ENCODE measurements at regions not wholly inside any gene's neighbourhood (a gene's known extent, or its start where the extent isn't known, plus 50 kb on each side); places are given as distances from the start of the nearest gene placed in this dataset.

DNA sequence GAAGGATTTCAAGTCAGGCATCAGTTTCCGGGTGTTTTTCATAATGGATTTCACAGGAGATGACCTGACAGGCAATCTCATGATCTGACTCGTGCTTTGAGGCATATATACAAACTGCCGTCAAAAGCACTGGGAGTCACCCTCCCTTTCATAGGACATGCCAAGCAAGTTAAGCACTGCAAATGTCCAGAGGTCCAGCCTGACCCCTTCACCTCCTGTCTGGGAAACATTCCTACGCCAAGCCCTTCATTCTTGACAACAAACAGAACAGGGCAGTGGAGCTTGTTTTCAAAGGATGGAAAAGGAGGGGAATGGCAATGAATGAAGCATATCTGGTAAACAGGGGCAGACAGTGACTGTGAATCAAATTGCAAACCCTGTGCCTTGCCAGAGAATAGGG is 963.6 kb downstream of the BCL11A start:
- no peak overlapping the region for H3K27ac ChIP-seq (ENCODE audit: low read depth, low read length)
- H3K4me2 ChIP-seq (ENCODE audit: low read depth, low read length, poor library complexity, severe bottlenecking), result no peak overlapping the region
- H2AFZ ChIP-seq (ENCODE audit: low read depth, low read length, severe bottlenecking), result no peak overlapping the region
- no peaks in the 10 kb centered on the region for H3K9me3 ChIP-seq (ENCODE audit: insufficient read depth, low read length)
- no peak overlapping the region for H3K4me3 ChIP-seq (ENCODE audit: insufficient read depth, low read length, poor library complexity, severe bottlenecking)
- no peaks in the 10 kb centered on the region for H3K36me3 ChIP-seq (ENCODE audit: low read length)
- H4K20me1 ChIP-seq (ENCODE audit: low read depth, low read length), result no peaks in the 10 kb centered on the region
- no peaks in the 10 kb centered on the region for H3K9me2 ChIP-seq (replicated peaks; ENCODE audit: insufficient read depth, low read length)
- H3F3A ChIP-seq (ENCODE audit: insufficient read depth), result no peaks in the 10 kb centered on the region
- H3K27me3 ChIP-seq (ENCODE audit: low read length), result no peaks in the 10 kb centered on the region
- no peak overlapping the region for H3K9ac ChIP-seq (ENCODE audit: low read length)
- H3K79me2 ChIP-seq (ENCODE audit: insufficient read depth, low read length), result no peaks in the 10 kb centered on the region
- TF ChIP-seq, protein P1, sequence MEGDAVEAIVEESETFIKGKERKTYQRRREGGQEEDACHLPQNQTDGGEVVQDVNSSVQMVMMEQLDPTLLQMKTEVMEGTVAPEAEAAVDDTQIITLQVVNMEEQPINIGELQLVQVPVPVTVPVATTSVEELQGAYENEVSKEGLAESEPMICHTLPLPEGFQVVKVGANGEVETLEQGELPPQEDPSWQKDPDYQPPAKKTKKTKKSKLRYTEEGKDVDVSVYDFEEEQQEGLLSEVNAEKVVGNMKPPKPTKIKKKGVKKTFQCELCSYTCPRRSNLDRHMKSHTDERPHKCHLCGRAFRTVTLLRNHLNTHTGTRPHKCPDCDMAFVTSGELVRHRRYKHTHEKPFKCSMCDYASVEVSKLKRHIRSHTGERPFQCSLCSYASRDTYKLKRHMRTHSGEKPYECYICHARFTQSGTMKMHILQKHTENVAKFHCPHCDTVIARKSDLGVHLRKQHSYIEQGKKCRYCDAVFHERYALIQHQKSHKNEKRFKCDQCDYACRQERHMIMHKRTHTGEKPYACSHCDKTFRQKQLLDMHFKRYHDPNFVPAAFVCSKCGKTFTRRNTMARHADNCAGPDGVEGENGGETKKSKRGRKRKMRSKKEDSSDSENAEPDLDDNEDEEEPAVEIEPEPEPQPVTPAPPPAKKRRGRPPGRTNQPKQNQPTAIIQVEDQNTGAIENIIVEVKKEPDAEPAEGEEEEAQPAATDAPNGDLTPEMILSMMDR (IDR thresholded peaks at IDR 0.05; ENCODE audit: insufficient read depth, low read length, poor library complexity, severe bottlenecking), result no peak
- TF ChIP-seq EZH2phosphoT487 (conservative IDR thresholded peaks at IDR 0.05; ENCODE audit: low read length), result no peak

GRCh38 chr2:59588286-59588685 is 965.2 kb downstream of the BCL11A start:
- no peak overlapping the region for H3K4me3 ChIP-seq (ENCODE audit: insufficient read depth, low read length, poor library complexity, severe bottlenecking)
- H3K9ac ChIP-seq (ENCODE audit: low read length), result no peak overlapping the region
- H3K27me3 ChIP-seq (ENCODE audit: low read length), result no peaks in the 10 kb centered on the region
- no peak overlapping the region for H2AFZ ChIP-seq (ENCODE audit: low read depth, low read length, severe bottlenecking)
- H3K9me3 ChIP-seq (ENCODE audit: insufficient read depth, low read length), result no peaks in the 10 kb centered on the region
- H3K4me2 ChIP-seq (ENCODE audit: low read depth, low read length, poor library complexity, severe bottlenecking), result no peak overlapping the region
- H3K9me2 ChIP-seq (replicated peaks; ENCODE audit: insufficient read depth, low read length), result no peaks in the 10 kb centered on the region
- no peaks in the 10 kb centered on the region for H3K36me3 ChIP-seq (ENCODE audit: low read length)
- H3K27ac ChIP-seq (ENCODE audit: low read depth, low read length), result no peak overlapping the region
- H4K20me1 ChIP-seq (ENCODE audit: low read depth, low read length), result no peaks in the 10 kb centered on the region
- TF ChIP-seq, protein P1 (IDR thresholded peaks at IDR 0.05; ENCODE audit: insufficient read depth, low read length, poor library complexity, severe bottlenecking), result no peak
- TF ChIP-seq EZH2phosphoT487 (conservative IDR thresholded peaks at IDR 0.05; ENCODE audit: low read length), result no peak
- no peaks in the 10 kb centered on the region for H3F3A ChIP-seq (ENCODE audit: insufficient read depth)
- no peaks in the 10 kb centered on the region for H3K79me2 ChIP-seq (ENCODE audit: insufficient read depth, low read length)

GRCh38 chr2:59586176-59586575 is 967.3 kb downstream of the BCL11A start:
- H3K4me3 ChIP-seq (ENCODE audit: insufficient read depth, low read length, poor library complexity, severe bottlenecking), result no peak overlapping the region
- H3K36me3 ChIP-seq (ENCODE audit: low read length), result no peaks in the 10 kb centered on the region
- no peak overlapping the region for H3K9ac ChIP-seq (ENCODE audit: low read length)
- H4K20me1 ChIP-seq (ENCODE audit: low read depth, low read length), result no peaks in the 10 kb centered on the region
- H3K27me3 ChIP-seq (ENCODE audit: low read length), result no peaks in the 10 kb centered on the region
- TF ChIP-seq, protein P1 (IDR thresholded peaks at IDR 0.05; ENCODE audit: insufficient read depth, low read length, poor library complexity, severe bottlenecking), result no peak
- no peak for TF ChIP-seq EZH2phosphoT487 (conservative IDR thresholded peaks at IDR 0.05; ENCODE audit: low read length)
- no peak overlapping the region for H2AFZ ChIP-seq (ENCODE audit: low read depth, low read length, severe bottlenecking)
- H3K27ac ChIP-seq (ENCODE audit: low read depth, low read length), result no peak overlapping the region
- no peaks in the 10 kb centered on the region for H3F3A ChIP-seq (ENCODE audit: insufficient read depth)
- no peaks in the 10 kb centered on the region for H3K9me3 ChIP-seq (ENCODE audit: insufficient read depth, low read length)
- no peak overlapping the region for H3K4me2 ChIP-seq (ENCODE audit: low read depth, low read length, poor library complexity, severe bottlenecking)
- H3K9me2 ChIP-seq (replicated peaks; ENCODE audit: insufficient read depth, low read length), result no peaks in the 10 kb centered on the region
- H3K79me2 ChIP-seq (ENCODE audit: insufficient read depth, low read length), result no peaks in the 10 kb centered on the region
